GM20000 (cell line): ENCODE measurements at regions not wholly inside any gene's neighbourhood (a gene's known extent, or its start where the extent isn't known, plus 50 kb on each side); places are given as distances from the start of the nearest gene placed in this dataset.

Source experiments
- DNase-seq: peaks from one replicate; pipeline ENCODE4 v3.0.0; 2012; ENCODE audit warnings: low spot score
- CTCF ChIP-seq: IDR thresholded peaks from 2 replicates; pipeline ENCODE4 v1.5.1; 2012; ENCODE audit warnings: mild to moderate bottlenecking, control low read depth; ENCODE audit errors: extremely low read depth, missing control alignments

GRCh38 chr6:141402489-141402888 is 730.2 kb upstream of the GJE1 start:
- TF ChIP-seq CTCF = no peak
- no peak for DNase-seq

GRCh38 chr6:141401851-141402250 is 730.9 kb upstream of the GJE1 start:
- no peak for DNase-seq
- no peak for TF ChIP-seq CTCF

- TF ChIP-seq CTCF = no peak
- DNase-seq = no peak
These were observed 731.6 kb upstream of the GJE1 start for GRCh38 chr6:141401168-141401567.

GRCh38 chr6:141398949-141399348 is 733.8 kb upstream of the GJE1 start:
- no peak for DNase-seq

GRCh38 chr6:141395443-141396008 is 737.2 kb upstream of the GJE1 start:
- no peak for DNase-seq
- TF ChIP-seq CTCF = no peak

More at GRCh38 chr6:141398949-141399348, 733.8 kb upstream of the GJE1 start:
- no peak for TF ChIP-seq CTCF

GRCh38 chr6:141394565-141395051 is 738.1 kb upstream of the GJE1 start:
- DNase-seq = no peak
- no peak for TF ChIP-seq CTCF

- no peak for DNase-seq
- TF ChIP-seq CTCF = no peak
These were observed 738.6 kb upstream of the GJE1 start for GRCh38 chr6:141394125-141394536.
